GM12865 (cell line): ENCODE measurements at regions not wholly inside any gene's neighbourhood (a gene's known extent, or its start where the extent isn't known, plus 50 kb on each side); places are given as distances from the start of the nearest gene placed in this dataset.
"Not testable (repeated sequence)": the region's sequence is repeated elsewhere in the genome, so short reads cannot be mapped to it uniquely, and the experiment has no call there.

Experiments
- DNase-seq: peaks from one replicate; pipeline ENCODE4 v3.0.0; 2010; ENCODE audit warnings: low read depth
- H3K4me3 ChIP-seq: 2 replicates; pipeline ENCODE4 v1.5.1; 2011; ENCODE audit warnings: mild to moderate bottlenecking, low read depth, low read length, control low read depth
- CTCF ChIP-seq: IDR thresholded peaks from 2 replicates; pipeline ENCODE4 v1.5.1; 2011; ENCODE audit warnings: low read length, control low read depth, low read depth, inconsistent platforms; ENCODE audit not compliant: insufficient read depth; ENCODE audit errors: missing control alignments

GRCh38 chr18:53850902-53851301, 373.6 kb downstream of the MBD2 start:
- no peak for TF ChIP-seq CTCF
- H3K4me3 ChIP-seq = no peak overlapping the region
- DNase-seq = no peak

GRCh38 chr18:53843763-53844162, 380.7 kb downstream of the MBD2 start:
- DNase-seq = no peak
- H3K4me3 ChIP-seq = no peak overlapping the region
- no peak for TF ChIP-seq CTCF

- TF ChIP-seq CTCF = no peak
Observed at GRCh38 chr18:53843113-53843760, 381.2 kb downstream of the MBD2 start.

GRCh38 chr18:53838746-53839145, 385.7 kb downstream of the MBD2 start:
- no peak for DNase-seq
- TF ChIP-seq CTCF = no peak
- H3K4me3 ChIP-seq = no peak overlapping the region

More at GRCh38 chr18:53843113-53843760, 381.2 kb downstream of the MBD2 start:
- no peak for DNase-seq
- no peak overlapping the region for H3K4me3 ChIP-seq

GRCh38 chr18:53821141-53821540, 403.3 kb downstream of the MBD2 start:
- not testable (repeated sequence) for DNase-seq, H3K4me3 ChIP-seq

- DNase-seq = no peak
- TF ChIP-seq CTCF = no peak
- H3K4me3 ChIP-seq = no peak overlapping the region
Observed at GRCh38 chr18:53819671-53820070, 404.8 kb downstream of the MBD2 start.

- no peak for TF ChIP-seq CTCF
- no peak overlapping the region for H3K4me3 ChIP-seq
- no peak for DNase-seq
Observed at GRCh38 chr18:53819174-53819573, 405.3 kb downstream of the MBD2 start.
